DMS 273 (cell line): ENCODE measurements at regions not wholly inside any gene's neighbourhood (a gene's known extent, or its start where the extent isn't known, plus 50 kb on each side); places are given as distances from the start of the nearest gene placed in this dataset.

Source experiments
- DNase-seq: peaks from one replicate; lab custom pipeline; 2025; ENCODE audit not compliant: unreplicated experiment; lab: John Stamatoyannopoulos, UW

DNA sequence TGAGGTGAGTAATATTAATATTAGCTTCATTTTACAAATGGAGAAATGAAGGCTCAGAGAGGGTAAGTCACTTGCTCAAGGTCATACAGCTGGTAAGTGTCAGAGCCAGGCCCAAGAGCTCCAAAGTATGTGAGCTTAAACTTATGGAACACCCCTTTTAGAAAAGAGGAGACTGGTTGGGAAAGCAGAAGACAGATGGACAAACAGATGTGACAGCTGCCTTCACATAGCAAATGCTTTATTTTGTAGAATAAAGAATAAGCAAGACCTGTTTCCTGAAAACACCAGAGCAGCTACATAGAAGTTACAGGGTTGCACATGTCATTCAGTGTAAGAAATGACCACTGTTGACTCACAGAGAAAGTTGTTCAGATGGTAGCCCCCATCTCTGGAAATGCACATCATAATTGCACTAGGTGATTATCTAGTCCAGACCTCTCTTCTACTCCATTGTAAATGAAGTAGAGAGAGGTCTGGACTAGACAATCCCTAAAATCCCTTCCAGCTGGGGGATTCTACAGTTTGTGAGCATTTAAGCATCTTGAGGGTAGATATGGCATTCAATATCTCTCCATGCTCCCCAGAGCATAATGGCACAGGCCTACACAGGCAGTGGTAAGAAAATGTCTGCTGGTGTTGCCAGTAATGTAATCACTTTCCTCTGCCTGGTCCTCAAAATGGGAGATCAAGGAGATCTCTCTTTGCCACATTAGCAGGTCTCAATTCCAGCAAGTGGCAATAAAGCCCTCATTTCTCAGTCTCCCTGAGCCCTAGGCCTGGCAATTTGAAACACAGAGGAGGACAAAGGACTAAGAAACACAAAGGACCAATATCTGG, 188.2 kb upstream of the FGGY start:
- peak; percentile 84 for DNase-seq

DNA sequence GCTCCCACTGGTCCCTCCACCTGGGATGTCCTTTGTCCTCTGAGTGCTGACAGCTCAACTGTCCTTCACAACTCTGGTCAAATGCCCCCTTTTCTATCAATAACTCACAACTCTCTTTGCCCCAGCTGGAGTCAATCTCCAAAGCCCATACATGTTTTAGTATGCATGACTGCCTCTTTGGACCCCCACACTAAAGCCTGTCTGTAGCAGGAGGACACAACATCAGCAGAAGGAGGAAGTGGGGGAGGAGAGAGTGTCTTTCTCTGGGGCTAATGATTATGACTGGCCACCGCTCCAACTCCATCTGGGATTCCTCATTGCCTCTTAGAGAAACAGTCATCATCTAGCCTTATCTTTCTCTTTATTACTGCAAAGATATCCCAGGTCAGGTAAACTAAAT, 186.6 kb upstream of the FGGY start:
- DNase-seq = no peak

DNA sequence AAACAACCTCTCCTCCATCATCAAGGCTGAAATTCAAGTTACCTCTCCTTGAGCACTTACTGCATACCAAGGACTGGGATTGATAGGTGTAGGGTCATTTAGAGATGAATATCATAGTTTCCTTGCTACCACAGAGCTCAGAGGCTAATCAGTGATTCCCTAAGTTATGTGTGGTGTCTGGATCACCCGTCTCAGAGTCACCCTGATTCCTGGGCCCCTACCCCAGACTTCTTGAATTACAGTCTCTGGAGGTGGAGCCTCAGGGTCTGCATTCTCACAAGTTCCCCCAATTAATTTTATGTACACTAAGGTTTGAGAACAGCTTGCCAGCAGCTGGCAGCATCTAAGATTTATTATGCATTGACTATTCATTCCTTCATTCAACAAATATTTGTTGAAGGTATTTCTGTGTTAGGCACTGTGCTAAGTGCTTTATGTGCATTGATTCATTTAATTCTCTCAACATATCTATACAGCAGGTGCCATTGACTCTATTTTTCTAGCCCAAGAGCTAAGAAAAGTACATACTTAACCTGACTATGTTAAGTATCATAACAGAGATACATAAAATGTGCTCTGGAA, 182.9 kb upstream of the FGGY start:
- peak; percentile 31 for DNase-seq

DNA sequence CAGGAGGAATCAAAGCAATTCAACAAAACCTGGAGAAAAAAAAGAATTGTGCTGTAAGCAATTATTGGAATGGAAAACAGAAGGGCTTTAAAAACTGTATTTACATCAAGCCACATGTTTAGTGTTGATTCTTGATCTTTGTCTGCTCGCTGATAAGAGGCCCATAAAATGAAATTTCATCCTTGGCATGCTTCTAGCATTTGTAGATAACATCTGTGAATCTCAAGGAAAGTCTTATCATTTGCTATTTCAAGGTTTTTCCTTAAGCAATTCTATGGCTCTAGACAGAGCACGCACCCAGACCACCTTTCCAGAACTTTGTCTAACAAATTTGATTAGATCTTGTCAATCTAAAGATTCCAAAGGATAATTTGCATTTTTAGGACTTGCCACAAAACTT, 181.0 kb upstream of the FGGY start:
- peak; percentile 20 for DNase-seq

DNA sequence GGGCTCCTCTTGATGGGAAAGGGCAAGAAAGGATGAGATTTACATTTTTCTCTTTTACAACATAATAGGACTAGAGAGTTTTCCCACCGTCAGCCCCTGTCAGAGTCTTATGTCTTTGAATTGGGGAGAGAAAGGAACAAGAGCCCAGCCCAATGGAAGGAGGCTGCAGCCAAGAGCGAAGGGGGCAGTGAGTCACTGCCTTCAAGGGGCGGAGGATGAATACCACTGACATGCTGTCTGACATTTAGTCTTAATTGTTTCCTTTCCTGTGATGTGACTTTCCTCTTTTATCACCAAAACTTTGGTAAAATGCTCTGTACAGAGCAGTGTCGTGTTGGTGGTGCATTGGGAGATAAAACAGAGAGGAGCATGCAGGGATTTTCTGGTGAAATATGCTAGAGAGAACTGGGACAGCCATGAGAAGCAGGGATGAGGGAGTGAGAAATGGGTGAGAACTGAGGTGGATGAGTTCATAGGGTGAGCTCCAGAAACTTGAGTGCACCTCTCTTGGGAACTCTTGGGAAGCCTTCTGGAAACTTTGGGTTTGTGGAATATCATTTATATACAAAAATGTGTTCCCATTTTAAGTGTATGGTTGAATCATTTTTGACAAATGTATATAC, 179.9 kb upstream of the FGGY start:
- DNase-seq = no peak

DNA sequence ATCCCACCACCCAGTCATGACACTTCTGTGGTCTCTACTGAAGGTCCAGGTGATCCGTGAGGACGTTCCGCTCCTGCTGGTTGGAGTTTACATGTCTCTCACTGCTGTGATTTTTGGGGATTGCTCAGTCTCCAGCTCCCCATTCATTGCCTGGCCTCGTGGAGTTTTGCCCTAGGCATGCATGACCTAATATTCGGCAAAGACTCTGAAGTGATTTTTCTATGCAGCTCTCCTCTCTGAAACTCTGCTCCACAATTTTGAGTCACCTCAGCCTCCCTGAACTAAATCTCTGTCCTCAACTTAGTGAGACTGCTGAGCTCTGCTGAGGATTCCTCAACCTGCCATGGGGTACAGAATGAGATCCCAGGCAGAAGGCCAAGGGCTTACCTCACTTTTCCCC, 174.4 kb upstream of the FGGY start:
- DNase-seq = no peak

DNA sequence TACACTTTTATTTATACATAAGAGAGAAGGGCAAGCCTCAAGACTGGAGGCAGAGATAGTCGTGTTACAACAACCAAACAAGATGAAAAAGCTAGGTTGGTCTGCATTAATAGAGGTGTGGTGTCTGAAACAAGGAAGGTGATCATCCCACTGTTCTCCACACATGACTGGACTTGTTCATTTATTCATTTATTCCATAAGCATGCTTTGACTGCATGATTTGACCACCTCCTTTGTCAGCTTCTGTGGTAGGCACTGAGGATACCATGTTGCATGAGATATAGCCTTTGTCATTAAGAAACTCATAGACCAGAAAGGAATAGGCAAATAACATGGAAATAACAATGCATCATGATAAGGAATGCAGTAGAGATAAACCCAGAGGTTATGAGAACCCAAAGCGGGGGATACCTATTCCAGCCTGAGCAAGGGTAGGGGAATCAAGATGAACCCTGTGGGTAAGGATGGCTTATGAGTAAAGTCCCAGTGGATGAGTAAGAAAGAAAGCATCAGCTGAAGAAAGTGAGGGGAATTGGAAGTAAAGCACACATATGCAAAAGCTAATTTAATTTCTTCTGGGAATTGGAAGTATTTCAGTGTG, 173.7 kb upstream of the FGGY start:
- DNase-seq = no peak

DNA sequence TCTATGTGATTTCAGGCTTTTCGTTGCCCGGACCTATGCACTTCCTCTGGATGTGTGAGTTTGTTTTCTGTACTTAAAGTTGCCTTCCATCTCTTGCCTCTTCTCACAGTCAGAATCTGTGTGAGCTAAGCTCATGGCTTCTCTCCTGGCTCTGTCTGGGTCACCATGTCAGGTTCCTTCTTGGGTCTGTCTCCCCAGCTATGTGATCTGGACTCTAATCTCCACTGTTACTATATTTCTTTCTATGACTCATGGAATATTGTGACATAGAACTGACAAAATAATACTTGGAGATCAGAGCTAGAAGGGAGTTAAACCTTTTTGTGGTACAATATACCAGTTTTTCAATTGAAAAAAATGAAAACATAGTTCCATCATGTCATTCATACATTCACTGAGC, 172.7 kb upstream of the FGGY start:
- DNase-seq = no peak

DNA sequence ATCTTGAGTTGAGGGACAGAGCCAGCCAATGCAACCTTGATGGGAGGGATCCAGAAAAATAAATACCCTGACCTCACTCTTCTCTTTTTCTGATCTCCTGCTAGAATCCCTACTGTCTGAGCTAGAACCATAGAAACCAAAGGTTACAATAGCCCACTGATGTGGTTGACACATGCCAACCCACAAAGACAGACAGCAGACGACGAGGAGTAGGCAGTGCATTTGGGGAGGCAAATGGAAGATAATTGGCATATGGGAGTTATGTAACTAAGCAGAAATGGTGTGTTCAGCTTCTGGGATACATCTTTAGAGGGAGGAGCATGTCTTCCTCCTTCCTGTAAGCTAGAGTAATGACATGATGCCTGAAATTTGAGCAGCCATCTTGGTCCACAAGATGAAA, 171.7 kb upstream of the FGGY start:
- DNase-seq = no peak

DNA sequence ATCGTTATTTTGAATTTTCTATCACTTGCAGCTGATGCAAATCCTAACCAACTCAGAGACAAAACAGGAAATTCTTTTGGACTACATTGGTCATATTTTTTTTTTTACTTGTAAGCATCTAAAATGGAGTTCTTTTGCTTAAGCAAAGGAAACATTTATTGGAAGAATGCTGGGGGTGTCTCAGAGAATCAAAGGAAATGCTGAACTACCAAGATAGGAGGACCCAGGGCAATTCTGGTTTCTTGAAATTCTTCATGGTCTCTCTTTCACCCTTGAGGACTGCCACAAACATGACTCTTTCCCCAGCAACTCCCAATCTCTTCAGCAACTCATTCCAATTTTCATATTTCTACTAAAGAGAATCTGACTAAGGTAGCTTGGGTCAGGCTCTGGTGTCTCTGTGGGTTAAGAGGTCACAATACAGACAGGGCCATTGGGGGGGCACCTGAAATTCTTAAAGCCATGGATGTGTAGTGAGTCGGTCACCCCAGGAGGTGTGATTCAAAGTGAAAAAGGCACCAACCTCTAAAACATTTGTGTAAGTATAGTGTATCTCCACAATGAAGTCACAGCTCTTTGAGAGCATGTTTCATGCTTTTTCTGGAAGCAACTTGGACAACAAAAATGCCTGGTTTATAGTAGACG, 171.1 kb upstream of the FGGY start:
- DNase-seq = no peak

DNA sequence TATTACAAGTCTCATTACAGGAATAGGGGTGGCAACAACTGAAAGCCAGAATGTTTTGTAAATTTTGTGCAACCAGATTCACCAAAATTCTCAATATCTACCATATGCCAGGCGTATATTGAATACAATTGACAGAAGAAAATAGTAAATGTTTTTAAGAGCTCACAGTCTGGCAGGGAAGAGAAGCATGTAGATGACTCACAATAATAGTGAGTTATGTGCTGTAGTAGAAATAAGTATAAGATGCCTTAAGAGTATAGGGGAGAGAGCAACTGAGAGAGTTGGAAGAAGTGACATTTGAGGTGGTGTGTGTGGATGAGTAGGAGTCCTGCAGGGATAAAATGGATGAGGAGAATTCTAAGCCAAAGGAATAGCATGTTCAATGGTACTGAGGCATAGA, 170.5 kb upstream of the FGGY start:
- no peak for DNase-seq

DNA sequence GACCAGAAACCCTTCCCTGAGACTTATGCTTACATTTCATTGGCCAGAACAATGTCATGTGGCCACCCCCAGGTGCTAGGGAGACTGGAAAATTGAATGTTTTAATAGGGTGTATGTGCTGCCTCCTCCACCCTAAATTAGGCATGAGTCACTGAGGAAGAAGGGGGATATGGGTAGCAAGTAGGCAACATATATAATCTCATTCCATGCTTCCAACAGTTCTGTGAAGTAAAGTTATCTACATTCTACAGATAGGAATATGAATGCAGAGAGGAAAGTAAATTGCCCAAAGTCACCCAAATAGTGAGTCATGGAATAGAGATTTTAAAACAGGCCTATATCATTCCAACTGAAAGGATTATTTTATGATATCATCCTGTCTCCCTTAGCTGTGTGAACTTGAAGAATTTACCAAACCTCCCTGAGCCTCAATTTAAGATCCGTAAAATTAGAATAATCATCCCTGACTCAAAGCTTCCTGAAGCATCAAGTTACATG, 168.6 kb upstream of the FGGY start:
- no peak for DNase-seq

DNA sequence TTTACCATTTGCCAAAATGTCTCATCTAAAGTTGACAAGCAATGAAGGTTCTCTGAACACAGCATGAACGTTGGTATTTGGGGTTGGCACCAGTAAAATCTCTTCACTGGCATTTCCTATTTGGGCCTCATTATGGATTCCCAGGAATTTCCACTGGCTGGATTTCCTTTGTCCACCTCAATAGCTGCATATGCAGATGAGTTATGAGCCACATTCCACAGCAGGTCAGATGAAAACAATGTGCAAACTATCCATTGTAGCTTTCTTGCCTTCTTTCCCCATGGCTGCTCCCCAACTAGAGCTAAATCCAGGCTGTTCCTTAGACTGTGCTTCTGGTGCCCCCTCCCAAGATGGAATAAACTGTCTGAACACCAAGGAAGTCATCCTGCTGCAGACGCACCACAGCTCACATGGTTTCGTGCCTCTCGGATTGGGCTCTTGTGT, 168.1 kb upstream of the FGGY start:
- no peak for DNase-seq

DNA sequence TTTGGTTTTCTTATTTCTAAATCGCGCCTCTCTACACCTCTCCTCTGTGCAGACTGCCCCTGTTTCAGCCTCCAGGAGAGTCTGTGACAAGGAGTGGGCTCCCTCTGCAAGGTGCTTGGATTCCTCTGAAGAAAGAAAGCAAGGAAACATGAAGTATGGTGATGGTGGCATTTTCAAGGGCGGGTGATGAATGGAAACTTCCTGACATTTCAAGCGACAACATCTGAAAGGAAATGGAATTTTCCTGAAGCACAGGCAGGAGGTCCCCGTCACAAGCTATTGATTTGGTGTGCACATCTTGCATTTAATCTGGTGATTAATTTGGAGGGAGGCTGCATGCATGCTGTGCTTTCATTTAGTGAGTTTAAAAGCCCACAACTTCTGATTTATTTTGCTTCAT, 164.6 kb upstream of the FGGY start:
- no peak for DNase-seq

DNA sequence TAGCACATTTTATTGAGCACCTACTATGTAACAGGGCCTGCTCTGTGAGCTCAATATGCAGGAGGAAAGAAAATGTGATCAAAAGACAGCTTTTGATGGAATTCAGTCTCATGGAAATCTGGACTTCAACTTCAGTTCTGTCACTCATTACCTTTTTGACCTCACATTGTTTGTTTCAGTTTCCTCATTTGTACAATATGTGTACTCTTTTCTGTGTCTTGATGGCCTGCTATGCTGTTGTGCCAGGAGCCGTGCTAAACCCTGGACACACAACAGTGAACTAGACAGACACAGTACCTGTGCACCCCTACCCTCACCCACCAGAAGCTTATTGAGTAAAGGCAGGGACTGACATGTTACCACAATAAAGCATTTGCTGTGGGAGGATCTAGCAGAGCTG, 162.9 kb upstream of the FGGY start:
- DNase-seq = no peak

DNA sequence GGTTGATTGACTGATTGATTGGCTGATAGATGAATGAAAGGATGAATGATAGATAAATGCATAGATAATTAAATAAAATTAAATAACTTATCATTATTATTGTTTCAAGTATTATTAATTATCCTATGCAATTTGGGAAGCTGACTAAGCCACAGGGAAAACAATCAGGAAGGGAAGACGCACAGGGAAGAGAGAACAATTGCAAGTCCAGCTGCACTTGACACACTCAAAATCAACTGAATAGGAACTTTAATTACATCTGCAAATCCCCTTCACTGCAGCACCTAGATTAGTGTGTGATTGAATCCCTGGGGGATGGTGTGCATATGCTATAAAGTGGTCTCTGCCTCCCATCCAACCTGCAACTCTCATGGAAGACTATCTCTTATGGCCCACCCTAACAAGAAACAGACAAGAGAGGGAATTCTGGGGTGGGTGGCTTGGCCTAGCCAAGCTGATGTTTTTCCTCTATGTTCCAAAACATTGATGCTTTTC, 161.1 kb upstream of the FGGY start:
- DNase-seq = no peak

DNA sequence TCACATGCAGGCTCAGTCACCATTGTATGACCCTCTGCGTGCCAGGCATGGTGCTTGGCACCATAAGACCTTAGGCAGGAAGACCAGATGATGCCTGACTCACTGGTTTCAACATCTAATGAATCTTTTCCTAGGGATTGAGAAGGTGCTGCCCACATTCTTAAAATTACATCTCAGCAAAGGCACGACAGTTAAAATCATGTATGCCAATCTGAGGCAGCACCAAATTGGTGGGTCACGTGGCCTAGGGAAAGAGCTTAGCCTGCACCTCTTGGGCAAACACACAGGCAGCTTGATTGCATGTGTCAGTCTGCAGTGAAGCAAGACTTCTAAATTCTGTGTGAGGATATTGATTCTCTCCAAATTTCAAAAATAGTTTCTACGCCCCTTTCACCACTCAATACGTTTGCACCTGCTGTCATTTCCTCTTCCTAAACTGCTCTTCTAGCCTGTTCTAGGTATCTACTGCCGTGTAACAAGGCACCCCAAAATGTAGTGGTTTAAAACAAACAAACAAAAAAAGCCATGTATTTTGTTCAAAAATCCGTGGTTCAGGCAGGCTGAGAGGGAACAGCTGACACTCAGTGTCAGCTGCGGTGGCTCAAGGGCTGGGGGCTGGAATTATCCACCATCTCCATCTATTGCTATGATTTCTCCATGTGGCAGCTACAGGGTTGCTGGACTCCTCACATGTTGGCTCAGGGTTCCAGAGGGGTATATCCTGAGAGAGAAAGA, 160.2 kb upstream of the FGGY start:
- DNase-seq = no peak

DNA sequence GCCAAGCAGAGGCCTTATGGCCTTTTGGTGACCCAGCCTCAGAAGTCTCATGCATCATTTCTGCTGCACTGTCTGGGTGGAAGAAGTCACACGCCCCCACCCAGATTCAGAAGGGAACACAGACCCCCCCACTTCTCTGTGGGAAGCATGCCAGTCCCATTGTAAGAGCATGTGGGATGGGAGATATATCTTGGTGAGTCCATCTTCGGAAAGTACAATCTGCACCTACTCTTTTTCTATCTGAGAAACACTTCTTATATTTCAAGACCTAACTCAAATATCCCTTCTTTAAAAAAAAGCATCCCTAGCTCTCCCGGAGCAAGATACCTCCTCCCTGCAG, 159.6 kb upstream of the FGGY start:
- DNase-seq = no peak

DNA sequence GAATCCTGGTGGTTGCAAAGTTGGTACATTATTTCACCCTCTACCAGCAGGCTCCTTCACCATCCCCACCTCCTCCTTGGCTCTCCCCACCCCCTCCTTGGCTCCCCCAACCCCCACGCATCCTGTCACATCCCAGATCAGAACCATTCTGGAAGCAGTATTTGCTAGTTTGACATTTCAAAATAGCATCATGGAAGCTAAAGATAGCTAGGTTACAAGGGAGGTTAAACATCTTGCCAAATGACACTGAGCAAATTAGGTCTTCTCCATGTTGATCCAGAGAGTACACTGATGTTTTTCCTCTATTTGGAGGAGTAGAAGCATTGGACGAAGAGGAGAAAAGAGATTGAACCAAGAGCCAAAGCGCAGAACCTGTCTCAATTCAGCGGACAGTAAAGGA, 158.9 kb upstream of the FGGY start:
- no peak for DNase-seq

DNA sequence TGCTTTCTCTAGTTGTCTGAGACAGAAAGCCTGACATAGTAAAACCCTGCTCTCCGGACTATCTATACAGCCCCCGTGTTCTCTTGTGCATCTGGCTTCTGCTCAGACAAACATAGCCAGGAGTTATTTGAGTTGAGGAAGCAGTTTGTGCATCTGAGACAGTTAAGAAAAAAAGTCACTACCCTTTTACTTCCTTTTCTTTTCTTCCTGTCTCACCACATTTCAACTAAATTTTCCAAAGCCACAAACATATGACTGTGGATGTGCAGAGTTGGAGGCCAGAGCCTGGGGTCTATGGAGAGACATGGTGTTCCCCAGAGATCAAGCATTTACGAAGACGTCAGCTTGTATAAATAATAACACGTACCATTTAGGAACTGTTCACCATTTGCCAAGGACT, 158.5 kb upstream of the FGGY start:
- no peak for DNase-seq

DNA sequence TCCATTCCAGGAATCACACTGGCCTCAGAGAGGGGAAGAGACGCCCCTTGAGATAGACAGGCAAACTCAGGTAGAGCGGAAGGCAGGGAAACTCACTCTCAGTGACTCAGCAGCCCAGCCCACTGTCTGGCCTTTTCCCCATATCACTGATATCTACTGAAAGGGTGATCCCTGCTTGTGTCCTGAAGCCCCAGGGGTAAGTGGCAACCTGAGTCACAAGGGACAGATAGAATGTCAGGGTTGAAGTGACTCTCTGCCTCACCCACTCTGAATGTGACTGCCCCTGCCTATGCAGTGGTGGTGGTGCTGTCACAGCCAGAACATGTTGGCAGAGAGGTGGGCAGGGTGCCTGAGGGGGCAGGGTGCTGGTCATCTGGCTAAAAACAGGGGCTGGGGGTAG, 157.5 kb upstream of the FGGY start:
- no peak for DNase-seq
